ENCODE measurements at regions not wholly inside any gene's neighbourhood (a gene's known extent, or its start where the extent isn't known, plus 50 kb on each side); places are given as distances from the start of the nearest gene placed in this dataset.

GRCh38 chr22:27638329-27639233 lies 163.0 kb downstream of the MN1 start:
- in situ Hi-C loops (cut with HindIII; ENCODE audit: low pct_unique_long_range_greater_than_20kb, low sequenced_read_pairs) = no loop called here
- no peak for TF ChIP-seq JUND (IDR thresholded peaks at IDR 0.05; ENCODE audit: low read depth)

DNA sequence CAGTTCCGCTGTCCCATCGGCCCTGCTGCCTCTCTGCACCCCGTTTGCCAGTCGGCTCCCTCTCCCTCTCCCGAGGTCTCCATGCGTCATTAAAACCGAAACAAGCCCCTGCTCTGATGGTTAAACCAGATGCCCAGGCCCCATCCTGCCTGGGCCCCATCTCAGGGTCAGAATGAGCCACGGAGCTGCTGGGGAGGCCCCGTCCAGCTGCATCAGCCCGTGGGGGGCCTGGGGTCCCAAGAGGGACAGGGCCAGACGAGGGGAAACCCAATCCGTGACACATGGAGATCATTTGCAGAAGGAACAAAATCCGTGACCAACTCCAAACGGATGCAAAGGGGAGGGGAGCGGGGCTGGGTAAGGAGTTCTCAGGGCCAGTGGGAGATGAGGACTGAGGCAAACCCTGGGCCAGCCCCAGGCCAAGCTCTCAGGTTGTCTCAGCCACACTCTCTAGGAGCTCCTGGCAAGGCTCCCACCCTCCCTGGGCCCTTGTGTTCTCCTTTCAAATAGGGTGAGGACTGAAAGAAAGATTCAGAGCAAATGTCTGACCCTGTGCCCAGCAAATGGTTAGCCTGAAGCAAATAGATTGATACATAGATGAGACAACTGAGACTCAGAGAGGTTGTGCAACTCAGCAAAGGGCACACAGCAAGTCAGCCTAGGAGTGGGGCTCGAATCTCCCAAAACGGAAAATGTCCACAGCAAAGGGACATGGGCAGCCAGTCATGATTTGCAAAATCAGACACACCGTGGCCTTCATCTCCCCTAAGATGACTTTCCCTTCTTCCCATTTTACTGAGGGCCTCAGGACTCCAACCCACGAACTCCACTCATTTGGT lies 162.1 kb downstream of the MN1 start:
- in situ Hi-C loops (cut with HindIII; ENCODE audit: low pct_unique_long_range_greater_than_20kb, low sequenced_read_pairs) = no loop called here
- no peak for DNase-seq (ENCODE audit: low read depth in 1 of 2, low spot score in 1 of 2)
- no peak for TF ChIP-seq JUND (IDR thresholded peaks at IDR 0.05; ENCODE audit: low read depth)

More at GRCh38 chr22:27638329-27639233, 163.0 kb downstream of the MN1 start:
- no peak for DNase-seq (ENCODE audit: low read depth in 1 of 2, low spot score in 1 of 2)

DNA sequence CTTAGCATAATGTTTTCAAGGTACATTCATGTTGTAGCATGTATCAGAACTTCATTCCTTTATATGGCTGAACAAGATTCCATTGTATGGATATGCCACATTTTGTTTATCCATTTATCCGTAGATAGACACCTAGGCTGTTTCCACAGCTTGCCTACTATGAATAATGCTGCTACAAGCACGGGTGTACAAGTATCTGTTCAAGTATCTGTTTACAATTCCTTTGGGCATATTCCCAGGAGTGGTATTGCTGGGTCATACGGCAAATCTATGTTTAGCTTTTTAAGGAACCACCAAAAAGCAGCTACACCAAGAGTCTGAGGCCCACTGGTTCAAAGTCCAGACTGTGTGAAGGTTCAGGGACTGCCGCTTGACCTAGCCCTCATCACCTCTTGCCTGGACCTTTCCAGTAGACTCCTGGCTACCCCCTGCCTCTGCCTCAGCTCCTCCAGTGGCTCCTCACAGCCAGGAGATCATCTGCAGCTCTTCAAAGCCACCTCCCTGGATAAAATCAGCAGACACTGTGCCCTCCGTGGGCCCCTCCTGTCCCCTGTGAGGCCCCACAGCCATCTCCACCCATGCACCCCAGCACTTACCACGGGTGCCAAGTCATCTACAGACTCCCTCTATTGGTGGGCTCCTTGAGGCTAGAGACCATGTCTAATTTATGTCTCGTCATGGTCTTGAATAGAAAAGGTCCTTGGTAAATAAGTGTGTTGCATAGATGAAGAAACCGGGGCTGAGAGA lies 160.3 kb downstream of the MN1 start:
- no peak for TF ChIP-seq JUND (IDR thresholded peaks at IDR 0.05; ENCODE audit: low read depth)
- in situ Hi-C loops (cut with HindIII; ENCODE audit: low pct_unique_long_range_greater_than_20kb, low sequenced_read_pairs) = no loop called here
- peak in 1 of 2 experiments; percentile 9 for DNase-seq (ENCODE audit: low read depth in 1 of 2, low spot score in 1 of 2)

GRCh38 chr22:27642104-27642800 lies 159.3 kb downstream of the MN1 start:
- DNase-seq (ENCODE audit: low read depth in 1 of 2, low spot score in 1 of 2) = no peak
- in situ Hi-C loops (cut with HindIII; ENCODE audit: low pct_unique_long_range_greater_than_20kb, low sequenced_read_pairs) = no loop called here
- no peak for TF ChIP-seq JUND (IDR thresholded peaks at IDR 0.05; ENCODE audit: low read depth)

DNA sequence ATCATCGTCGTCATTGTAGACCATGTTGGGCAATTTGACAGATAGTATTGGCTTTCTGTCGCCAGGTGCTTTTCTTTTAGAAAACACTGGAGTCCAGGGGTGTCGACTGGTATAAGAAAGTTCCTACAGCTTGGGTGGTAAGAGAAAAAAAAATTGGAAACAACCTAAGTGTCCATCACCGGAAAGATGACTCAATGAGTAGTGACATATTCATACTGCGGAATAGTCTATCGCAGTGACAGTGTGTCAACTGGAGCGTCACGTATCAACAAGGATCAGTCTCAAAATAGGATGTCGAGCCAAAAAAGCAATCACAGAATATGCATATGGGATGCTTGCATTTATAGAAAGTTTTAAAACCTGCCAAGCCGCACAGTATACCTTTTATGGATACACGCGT lies 157.6 kb downstream of the MN1 start:
- TF ChIP-seq JUND (IDR thresholded peaks at IDR 0.05; ENCODE audit: low read depth) = no peak
- in situ Hi-C loops (cut with HindIII; ENCODE audit: low pct_unique_long_range_greater_than_20kb, low sequenced_read_pairs) = no loop called here
- no peak for DNase-seq (ENCODE audit: low read depth in 1 of 2, low spot score in 1 of 2)

GRCh38 chr22:27644566-27644965 lies 157.0 kb downstream of the MN1 start:
- no peak for TF ChIP-seq JUND (IDR thresholded peaks at IDR 0.05; ENCODE audit: low read depth)
- in situ Hi-C loops (cut with HindIII; ENCODE audit: low pct_unique_long_range_greater_than_20kb, low sequenced_read_pairs) = no loop called here

DNA sequence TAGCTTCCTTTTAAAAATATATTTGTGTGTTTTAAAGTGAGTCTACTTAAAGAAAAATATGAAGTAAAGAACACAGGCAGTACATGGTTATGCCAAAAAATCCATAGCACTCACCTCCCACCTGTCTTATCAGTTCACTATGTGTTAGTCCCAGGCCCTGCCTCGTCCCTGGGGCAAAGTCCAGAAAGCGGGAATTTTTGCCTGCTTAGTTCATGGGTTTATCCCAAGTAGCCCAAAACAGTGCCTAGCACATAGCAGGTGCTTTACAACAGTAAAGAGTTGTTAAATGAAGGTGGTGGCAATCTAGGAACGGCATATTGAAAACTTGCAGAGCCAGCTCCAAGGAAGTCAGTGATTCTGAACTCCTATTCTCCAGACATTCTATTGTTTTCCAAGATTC lies 154.0 kb downstream of the MN1 start:
- no peak for DNase-seq (ENCODE audit: low read depth in 1 of 2, low spot score in 1 of 2)
- in situ Hi-C loops (cut with HindIII; ENCODE audit: low pct_unique_long_range_greater_than_20kb, low sequenced_read_pairs) = no loop called here
- TF ChIP-seq JUND (IDR thresholded peaks at IDR 0.05; ENCODE audit: low read depth) = no peak

More at GRCh38 chr22:27644566-27644965, 157.0 kb downstream of the MN1 start:
- DNase-seq (ENCODE audit: low read depth in 1 of 2, low spot score in 1 of 2) = no peak

DNA sequence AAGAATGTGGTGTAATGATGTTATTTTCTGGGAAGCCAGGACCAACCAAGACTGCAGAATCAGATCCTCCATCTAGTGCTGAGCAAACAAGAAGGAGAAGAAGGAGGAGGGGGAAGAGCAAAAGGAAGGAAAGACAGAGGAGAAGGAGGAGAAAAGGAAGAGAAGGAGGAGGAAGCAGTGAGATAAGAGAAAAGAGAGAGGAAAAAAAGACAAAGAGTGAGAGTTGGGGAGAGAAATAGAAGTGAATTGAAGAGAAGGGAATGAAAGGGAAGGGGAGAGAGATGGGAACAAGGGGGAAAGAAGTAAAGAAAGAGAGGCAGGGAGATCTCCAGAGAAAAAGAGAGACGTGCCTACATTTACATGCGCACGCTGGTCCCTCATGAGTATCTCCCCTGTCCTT lies 153.5 kb downstream of the MN1 start:
- DNase-seq (ENCODE audit: low read depth in 1 of 2, low spot score in 1 of 2) = no peak
- no peak for TF ChIP-seq JUND (IDR thresholded peaks at IDR 0.05; ENCODE audit: low read depth)
- in situ Hi-C loops (cut with HindIII; ENCODE audit: low pct_unique_long_range_greater_than_20kb, low sequenced_read_pairs) = no loop called here

GRCh38 chr22:27648853-27649252 lies 152.7 kb downstream of the MN1 start:
- in situ Hi-C loops (cut with HindIII; ENCODE audit: low pct_unique_long_range_greater_than_20kb, low sequenced_read_pairs) = no loop called here
- no peak for TF ChIP-seq JUND (IDR thresholded peaks at IDR 0.05; ENCODE audit: low read depth)
- no peak for DNase-seq (ENCODE audit: low read depth in 1 of 2, low spot score in 1 of 2)

DNA sequence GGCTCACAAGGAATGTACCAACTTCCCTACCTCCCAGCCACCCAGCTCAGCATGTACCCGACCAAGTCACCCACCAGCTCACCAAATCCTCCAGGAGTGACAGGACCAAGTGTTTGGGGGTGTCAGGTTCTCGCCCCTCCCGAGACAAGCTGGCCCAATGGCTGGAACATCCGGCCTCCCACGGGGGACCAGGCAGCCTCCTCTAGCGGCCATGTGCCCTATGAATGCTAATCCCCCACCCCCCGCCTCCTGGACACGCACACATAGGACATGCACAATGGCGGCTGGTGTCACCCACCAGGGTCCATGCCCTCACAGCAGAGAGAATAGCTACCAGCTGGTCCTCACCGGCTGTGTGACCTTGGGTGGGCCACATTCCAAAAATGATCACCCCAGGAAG lies 151.0 kb downstream of the MN1 start:
- DNase-seq (ENCODE audit: low read depth in 1 of 2, low spot score in 1 of 2) = no peak
- no peak for TF ChIP-seq JUND (IDR thresholded peaks at IDR 0.05; ENCODE audit: low read depth)
- in situ Hi-C loops (cut with HindIII; ENCODE audit: low pct_unique_long_range_greater_than_20kb, low sequenced_read_pairs) = no loop called here

GRCh38 chr22:27650985-27651384 lies 150.6 kb downstream of the MN1 start:
- TF ChIP-seq JUND (IDR thresholded peaks at IDR 0.05; ENCODE audit: low read depth) = no peak
- in situ Hi-C loops (cut with HindIII; ENCODE audit: low pct_unique_long_range_greater_than_20kb, low sequenced_read_pairs) = no loop called here
- no peak for DNase-seq (ENCODE audit: low read depth in 1 of 2, low spot score in 1 of 2)

DNA sequence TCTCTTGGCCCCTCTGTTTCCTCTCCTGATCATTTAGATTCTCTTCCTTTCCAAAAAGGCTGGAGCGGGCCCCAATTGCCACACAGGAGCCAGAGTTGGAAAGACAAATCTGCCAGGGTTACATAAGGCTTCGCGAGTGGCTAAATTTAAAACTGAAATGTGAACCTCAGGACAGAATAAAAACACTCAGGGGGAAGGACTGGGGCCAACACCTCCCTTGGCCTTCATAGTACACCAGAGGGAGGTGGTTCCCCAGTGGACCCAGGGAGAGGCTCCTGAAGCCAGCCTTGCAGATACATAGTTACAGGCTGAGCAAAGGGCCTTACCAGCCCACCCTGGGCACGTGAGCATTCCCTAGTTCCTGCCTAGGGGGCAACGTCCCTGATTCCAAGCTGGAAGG lies 150.1 kb downstream of the MN1 start:
- no peak for DNase-seq (ENCODE audit: low read depth in 1 of 2, low spot score in 1 of 2)
- in situ Hi-C loops (cut with HindIII; ENCODE audit: low pct_unique_long_range_greater_than_20kb, low sequenced_read_pairs) = no loop called here
- TF ChIP-seq JUND (IDR thresholded peaks at IDR 0.05; ENCODE audit: low read depth) = no peak
